DOHH2 (cell line): ENCODE measurements at regions not wholly inside any gene's neighbourhood (a gene's known extent, or its start where the extent isn't known, plus 50 kb on each side); places are given as distances from the start of the nearest gene placed in this dataset.

Experiments used
- H3F3A ChIP-seq: fragments of 200-600 bp; sonication (generic), shearing (Covaris generic); 2 replicates; pipeline ENCODE4 v1.6.0; 2016; ENCODE audit warnings: antibody characterized with exemption, mild to moderate bottlenecking; ENCODE audit not compliant: control insufficient read depth, insufficient read depth
- H3K27ac ChIP-seq: fragments of 200-600 bp; sonication (generic); 2 replicates; pipeline ENCODE4 v1.5.1; 2014; ENCODE audit warnings: low read depth, mild to moderate bottlenecking, low read length, moderate library complexity
- H3K27me3 ChIP-seq: fragments of 200-600 bp; sonication (generic); 2 replicates; pipeline ENCODE4 v1.6.1; 2014; ENCODE audit warnings: mild to moderate bottlenecking, low read length, mixed read lengths; ENCODE audit not compliant: control insufficient read depth
- H3K36me3 ChIP-seq: fragments of 200-600 bp; sonication (generic); 2 replicates; pipeline ENCODE4 v1.6.1; 2014; ENCODE audit warnings: mild to moderate bottlenecking, low read length, moderate library complexity, mixed read lengths; ENCODE audit not compliant: control insufficient read depth
- H3K4me1 ChIP-seq: fragments of 200-600 bp; sonication (generic); 2 replicates; pipeline ENCODE4 v1.6.1; 2014; ENCODE audit warnings: mild to moderate bottlenecking, low read length, mixed read lengths; ENCODE audit not compliant: control insufficient read depth
- H3K4me2 ChIP-seq: fragments of 200-600 bp; sonication (generic); 2 replicates; pipeline ENCODE4 v1.6.0; 2014; ENCODE audit warnings: mild to moderate bottlenecking, low read length, moderate library complexity
- H3K4me3 ChIP-seq: fragments of 200-600 bp; sonication (generic); 2 replicates; pipeline ENCODE4 v1.5.1; 2014; ENCODE audit warnings: mild to moderate bottlenecking, low read length, mixed read lengths
- H3K79me2 ChIP-seq: fragments of 200-600 bp; sonication (generic); 2 replicates; pipeline ENCODE4 v1.6.1; 2014; ENCODE audit warnings: mild to moderate bottlenecking, low read length, mixed read lengths; ENCODE audit not compliant: control insufficient read depth
- H3K9me2 ChIP-seq: fragments of 200-600 bp; sonication (generic); replicated peaks from 2 replicates; pipeline ENCODE4 v1.6.1; 2014; ENCODE audit warnings: mild to moderate bottlenecking, low read length, mixed read lengths; ENCODE audit not compliant: control insufficient read depth
- H3K9me3 ChIP-seq: fragments of 200-600 bp; sonication (generic); 2 replicates; pipeline ENCODE4 v1.6.1; 2014; ENCODE audit warnings: antibody characterized with exemption, low read length, mixed read lengths; ENCODE audit not compliant: control insufficient read depth, insufficient read depth
- H4K20me1 ChIP-seq: fragments of 200-600 bp; sonication (generic); 2 replicates; pipeline ENCODE4 v1.6.0; 2014; ENCODE audit warnings: low read depth, mild to moderate bottlenecking, antibody characterized with exemption, low read length, moderate library complexity; ENCODE audit not compliant: control insufficient read depth, insufficient read depth
- EZH2phosphoT487 ChIP-seq: fragments of 200-600 bp; sonication (generic); IDR thresholded peaks from 2 replicates; pipeline ENCODE4 v1.6.1; 2017; ENCODE audit warnings: borderline replicate concordance, mild to moderate bottlenecking, antibody characterized with exemption, low read length, moderate library complexity, mixed read lengths
- TF ChIP-seq, protein P1 (sequence below): fragments of 200-600 bp; sonication (generic); IDR thresholded peaks from one replicate; pipeline ENCODE4 v1.5.1; 2014; ENCODE audit warnings: antibody characterized with exemption, mild to moderate bottlenecking, low read depth, low read length; ENCODE audit not compliant: poor library complexity, severe bottlenecking

DNA sequence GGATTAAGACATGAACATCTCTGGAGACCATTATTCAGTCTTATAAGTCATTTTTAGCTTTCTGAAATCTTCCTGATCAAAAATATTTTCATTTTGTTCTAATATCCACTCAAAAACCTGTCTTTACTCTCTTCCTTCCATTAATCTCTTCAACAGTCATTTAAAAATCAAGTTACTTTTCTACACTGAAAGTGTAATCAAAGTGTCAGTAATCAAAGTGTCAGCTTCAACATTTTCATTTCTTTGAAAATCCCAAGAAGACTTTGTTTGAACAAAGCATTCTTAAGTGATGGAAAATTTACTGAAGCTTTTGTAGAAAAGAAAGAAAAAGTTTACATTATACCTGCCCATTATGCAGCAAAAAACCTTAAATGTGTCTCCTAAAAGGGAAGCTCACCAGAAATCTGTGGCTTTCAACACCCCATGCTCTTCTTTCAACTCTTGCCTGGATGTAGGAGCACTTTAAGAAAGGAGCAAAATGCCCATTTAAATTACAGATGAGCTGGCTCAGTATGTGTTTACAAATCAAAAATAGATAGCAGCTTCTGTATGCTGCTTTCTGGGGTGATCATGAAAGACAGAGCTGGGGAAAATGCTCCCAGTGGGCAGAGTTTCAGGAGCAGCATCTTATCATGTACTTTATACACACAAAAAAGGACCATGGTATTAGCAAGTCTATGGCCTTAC lies 260.8 kb upstream of the NCAM2 start:
- Histone ChIP-seq H4K20me1 (no peaks in the 10 kb centered on the region), H3K27me3 (no peaks in the 10 kb centered on the region), H3K79me2 (no peaks in the 10 kb centered on the region), H3K4me3 (no peak overlapping the region), H3K27ac (no peak overlapping the region), H3K36me3 (no peaks in the 10 kb centered on the region), H3K9me2 (no peaks in the 10 kb centered on the region), H3K4me1 (no peaks in the 10 kb centered on the region), H3K4me2 (no peak overlapping the region), H3F3A (no peaks in the 10 kb centered on the region), H3K9me3 (peaks cover 11% of the 10 kb centered on the region)
- no peak for TF ChIP-seq EZH2phosphoT487
- TF ChIP-seq, protein P1, sequence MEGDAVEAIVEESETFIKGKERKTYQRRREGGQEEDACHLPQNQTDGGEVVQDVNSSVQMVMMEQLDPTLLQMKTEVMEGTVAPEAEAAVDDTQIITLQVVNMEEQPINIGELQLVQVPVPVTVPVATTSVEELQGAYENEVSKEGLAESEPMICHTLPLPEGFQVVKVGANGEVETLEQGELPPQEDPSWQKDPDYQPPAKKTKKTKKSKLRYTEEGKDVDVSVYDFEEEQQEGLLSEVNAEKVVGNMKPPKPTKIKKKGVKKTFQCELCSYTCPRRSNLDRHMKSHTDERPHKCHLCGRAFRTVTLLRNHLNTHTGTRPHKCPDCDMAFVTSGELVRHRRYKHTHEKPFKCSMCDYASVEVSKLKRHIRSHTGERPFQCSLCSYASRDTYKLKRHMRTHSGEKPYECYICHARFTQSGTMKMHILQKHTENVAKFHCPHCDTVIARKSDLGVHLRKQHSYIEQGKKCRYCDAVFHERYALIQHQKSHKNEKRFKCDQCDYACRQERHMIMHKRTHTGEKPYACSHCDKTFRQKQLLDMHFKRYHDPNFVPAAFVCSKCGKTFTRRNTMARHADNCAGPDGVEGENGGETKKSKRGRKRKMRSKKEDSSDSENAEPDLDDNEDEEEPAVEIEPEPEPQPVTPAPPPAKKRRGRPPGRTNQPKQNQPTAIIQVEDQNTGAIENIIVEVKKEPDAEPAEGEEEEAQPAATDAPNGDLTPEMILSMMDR, result no peak

GRCh38 chr21:20739421-20739820 lies 258.8 kb upstream of the NCAM2 start:
- TF ChIP-seq, protein P1, result no peak
- no peak for TF ChIP-seq EZH2phosphoT487

GRCh38 chr21:20741445-20741844 lies 256.8 kb upstream of the NCAM2 start:
- no peaks in the 10 kb centered on the region for H3K9me2 ChIP-seq
- peaks cover 8% of the 10 kb centered on the region for H3K9me3 ChIP-seq
- no peaks in the 10 kb centered on the region for H3K79me2 ChIP-seq
- H3K4me3 ChIP-seq, result no peak overlapping the region
- H3K4me2 ChIP-seq, result no peak overlapping the region
- H3F3A ChIP-seq, result no peaks in the 10 kb centered on the region
- H3K36me3 ChIP-seq, result no peaks in the 10 kb centered on the region
- H4K20me1 ChIP-seq, result no peaks in the 10 kb centered on the region
- no peak for TF ChIP-seq EZH2phosphoT487
- TF ChIP-seq, protein P1, result no peak
- no peaks in the 10 kb centered on the region for H3K4me1 ChIP-seq
- H3K27ac ChIP-seq, result no peak overlapping the region
- no peaks in the 10 kb centered on the region for H3K27me3 ChIP-seq

More at GRCh38 chr21:20739421-20739820, 258.8 kb upstream of the NCAM2 start:
- no peaks in the 10 kb centered on the region for H3K9me2 ChIP-seq
- no peaks in the 10 kb centered on the region for H4K20me1 ChIP-seq
- H3K79me2 ChIP-seq, result no peaks in the 10 kb centered on the region
- no peak overlapping the region for H3K4me2 ChIP-seq
- H3K4me3 ChIP-seq, result no peak overlapping the region
- H3K27ac ChIP-seq, result no peak overlapping the region
- H3K36me3 ChIP-seq, result no peaks in the 10 kb centered on the region
- no peaks in the 10 kb centered on the region for H3F3A ChIP-seq
- H3K4me1 ChIP-seq, result no peaks in the 10 kb centered on the region
- no peaks in the 10 kb centered on the region for H3K27me3 ChIP-seq
- peaks cover 8% of the 10 kb centered on the region for H3K9me3 ChIP-seq
